GM23248 (cell line): ENCODE measurements at regions not wholly inside any gene's neighbourhood (a gene's known extent, or its start where the extent isn't known, plus 50 kb on each side); places are given as distances from the start of the nearest gene placed in this dataset.
"Not testable (repeated sequence)": the region's sequence is repeated elsewhere in the genome, so short reads cannot be mapped to it uniquely, and the experiment has no call there.

Experiments used
- DNase-seq: peaks from one replicate; pipeline ENCODE4 v3.0.0-alpha.2; 2015
- H2AFZ ChIP-seq: fragments of 200-600 bp; sonication (generic); 2 replicates; pipeline ENCODE4 v1.6.1; 2016; ENCODE audit warnings: antibody characterized with exemption
- H3F3A ChIP-seq: fragments of 200-600 bp; sonication (generic); 2 replicates; pipeline ENCODE4 v1.6.1; 2016; ENCODE audit warnings: mild to moderate bottlenecking, antibody characterized with exemption, mixed run types; ENCODE audit not compliant: insufficient read depth
- H3K27ac ChIP-seq: fragments of 200-600 bp; sonication (generic); 2 replicates; pipeline ENCODE4 v1.5.1; 2016; ENCODE audit warnings: mild to moderate bottlenecking
- H3K27me3 ChIP-seq: fragments of 200-600 bp; sonication (generic); replicated peaks from 2 replicates; pipeline ENCODE4 v1.6.1; 2016; ENCODE audit warnings: mild to moderate bottlenecking; ENCODE audit not compliant: insufficient read depth
- H3K36me3 ChIP-seq: fragments of 200-600 bp; sonication (generic); 2 replicates; pipeline ENCODE4 v1.6.1; 2016; ENCODE audit warnings: low read depth, mild to moderate bottlenecking
- H3K4me1 ChIP-seq: fragments of 200-600 bp; sonication (generic); 2 replicates; pipeline ENCODE4 v1.6.1; 2016; ENCODE audit warnings: mild to moderate bottlenecking; ENCODE audit not compliant: insufficient read depth
- H3K4me2 ChIP-seq: fragments of 200-600 bp; sonication (generic); one replicate; pipeline ENCODE4 v1.6.1; 2016; ENCODE audit warnings: mild to moderate bottlenecking; ENCODE audit not compliant: unreplicated experiment
- H3K4me3 ChIP-seq: fragments of 200-600 bp; sonication (generic); 2 replicates; pipeline ENCODE4 v1.5.1; 2016; ENCODE audit warnings: mild to moderate bottlenecking
- H3K79me2 ChIP-seq: fragments of 200-600 bp; sonication (generic); 2 replicates; pipeline ENCODE4 v1.6.1; 2016; ENCODE audit warnings: mild to moderate bottlenecking; ENCODE audit not compliant: insufficient read depth
- H3K9ac ChIP-seq: fragments of 200-600 bp; sonication (generic); 2 replicates; pipeline ENCODE4 v1.6.1; 2016; ENCODE audit warnings: mild to moderate bottlenecking
- H3K9me2 ChIP-seq: fragments of 200-600 bp; sonication (generic); 2 replicates; pipeline ENCODE4 v1.6.1; 2016; ENCODE audit warnings: mixed run types, mild to moderate bottlenecking, moderate library complexity; ENCODE audit not compliant: insufficient read depth
- H3K9me3 ChIP-seq: fragments of 200-600 bp; sonication (generic); one replicate; pipeline ENCODE4 v1.6.1; 2017; ENCODE audit warnings: low read depth
- H4K20me1 ChIP-seq: fragments of 200-600 bp; sonication (generic); 2 replicates; pipeline ENCODE4 v1.6.0; 2016; ENCODE audit not compliant: insufficient read depth
- EZH2 ChIP-seq: fragments of 200-600 bp; sonication (generic); IDR thresholded peaks from 2 replicates; pipeline ENCODE4 v1.6.1; 2018; ENCODE audit warnings: antibody characterized with exemption, mild to moderate bottlenecking; ENCODE audit not compliant: insufficient read depth, poor library complexity, severe bottlenecking
- EZH2phosphoT487 ChIP-seq: fragments of 200-600 bp; sonication (generic); IDR thresholded peaks from 2 replicates; pipeline ENCODE4 v1.6.1; 2018; ENCODE audit warnings: antibody characterized with exemption, moderate library complexity, mild to moderate bottlenecking, low read depth; ENCODE audit not compliant: insufficient read depth
- WGBS, 2 experiments: methylation state at CpG; one replicate each; pipeline ENCODE4 v1.1.6; 2015 to 2017; ENCODE audit warnings: low lambda C conversion rate in 2 of 2, low coverage in 1 of 2; ENCODE audit errors: missing lambda C conversion rate in 2 of 2; 5-methylcytosine and 5-hydroxymethylcytosine counted together
- in situ Hi-C: fragments of 300-500 bp; cut with MboI; formaldehyde crosslinking; loops from 2 replicates; pipeline ENCODE4 v1.15.0; 2020

DNA sequence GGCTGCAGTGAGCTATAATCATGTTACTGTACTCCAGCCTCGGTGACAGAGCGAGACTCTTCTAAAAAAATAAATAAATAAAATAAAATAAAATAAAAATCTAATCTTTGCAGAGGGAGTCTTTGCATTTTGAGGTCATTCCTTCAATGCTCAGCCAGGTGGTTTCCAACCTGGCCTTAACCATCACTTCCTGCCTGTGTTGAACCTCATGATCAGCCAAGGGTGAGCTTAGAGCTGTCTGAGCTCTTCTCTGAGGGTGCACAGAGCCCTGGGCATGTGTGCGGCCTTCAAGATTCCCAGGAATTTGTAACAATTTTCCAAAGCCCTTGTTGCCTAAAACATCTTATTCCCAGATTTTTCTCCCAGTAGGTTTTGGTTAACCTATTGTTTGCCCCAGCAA lies 94.3 kb downstream of the KCNJ12 start:
- not testable (repeated sequence) for H3K9me2 ChIP-seq, H3K36me3 ChIP-seq, H3K9me3 ChIP-seq, DNase-seq, H3K4me1 ChIP-seq, H3K27ac ChIP-seq, H3K9ac ChIP-seq, H3F3A ChIP-seq, H3K4me2 ChIP-seq, H3K79me2 ChIP-seq, H3K4me3 ChIP-seq, H2AFZ ChIP-seq, H4K20me1 ChIP-seq
- 63 to 75% methylated on average over 3 of the region's 3 CpGs for WGBS, 2 experiments
- in situ Hi-C loops: loop anchor here (25.0 kb wide), 2 partner anchors 92 to 267 kb away; no protein-coding TSS in a partner anchor
- H3K27me3 ChIP-seq: peaks cover 46% of the 10 kb centered on the region

DNA sequence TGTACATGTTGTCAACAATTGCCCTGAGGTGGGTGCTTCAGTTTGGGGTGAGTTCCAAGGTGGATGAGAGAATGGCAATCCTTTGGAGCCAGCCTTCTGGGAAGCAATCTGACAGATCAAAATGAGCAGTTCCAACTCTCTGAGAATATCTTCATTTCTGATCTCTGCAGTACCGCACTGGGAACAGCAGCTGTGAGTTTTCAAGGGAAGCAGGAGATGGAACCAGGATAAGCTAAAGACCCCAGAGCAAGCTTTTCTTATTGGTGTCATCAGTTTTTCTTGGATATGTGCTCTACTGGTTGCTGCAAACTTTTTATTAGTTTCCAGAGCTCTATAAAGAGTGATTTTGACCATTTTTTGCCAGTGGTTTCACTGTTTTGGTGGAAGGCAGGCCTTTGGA lies 94.7 kb downstream of the KCNJ12 start:
- H2AFZ ChIP-seq: no peak overlapping the region
- TF ChIP-seq EZH2 (no peak), EZH2phosphoT487 (no peak)
- no peak for DNase-seq
- no peaks in the 10 kb centered on the region for H3K9me3 ChIP-seq
- no peak overlapping the region for H3K27ac ChIP-seq
- H3K4me1 ChIP-seq: no peaks in the 10 kb centered on the region
- no peaks in the 10 kb centered on the region for H3K9me2 ChIP-seq
- H4K20me1 ChIP-seq: no peaks in the 10 kb centered on the region
- no peaks in the 10 kb centered on the region for H3K36me3 ChIP-seq
- no peaks in the 10 kb centered on the region for H3K79me2 ChIP-seq
- WGBS, 2 experiments: 67 to 83% methylated on average over 1 of the region's 1 CpG
- H3K4me3 ChIP-seq: no peak overlapping the region
- H3K4me2 ChIP-seq: no peak overlapping the region
- no peak overlapping the region for H3K9ac ChIP-seq
- in situ Hi-C loops: loop anchor here (25.0 kb wide), 2 partner anchors 91 to 266 kb away; no protein-coding TSS in a partner anchor
- peaks cover 51% of the 10 kb centered on the region for H3K27me3 ChIP-seq
- no peaks in the 10 kb centered on the region for H3F3A ChIP-seq

DNA sequence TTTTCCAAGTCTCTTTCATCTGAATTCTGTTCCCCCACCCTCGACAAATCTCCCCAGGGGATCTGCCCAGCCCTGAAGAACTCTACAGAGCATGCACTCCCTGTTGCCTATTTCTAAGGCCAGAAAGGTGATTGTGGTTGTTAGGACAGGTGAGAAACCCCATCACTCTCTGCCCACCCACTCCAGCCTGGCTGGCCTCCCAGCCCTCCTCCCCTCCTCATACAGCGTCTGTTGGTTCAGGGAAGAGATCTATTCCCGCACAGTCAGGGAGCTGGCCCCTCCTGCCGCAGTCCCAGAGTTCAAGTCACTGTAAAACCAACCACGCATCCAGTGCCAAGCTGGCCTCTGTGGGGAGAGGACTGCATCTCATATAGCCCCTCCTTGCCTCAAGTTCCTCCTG lies 98.7 kb downstream of the KCNJ12 start:
- no peaks in the 10 kb centered on the region for H3K36me3 ChIP-seq
- no peak for TF ChIP-seq EZH2phosphoT487
- no peak for TF ChIP-seq EZH2
- H3K9me2 ChIP-seq: no peaks in the 10 kb centered on the region
- in situ Hi-C loops: loop anchor here (25.0 kb wide), 2 partner anchors 87 to 262 kb away; no protein-coding TSS in a partner anchor
- H3K4me2 ChIP-seq: no peak overlapping the region
- 27 to 35% methylated on average over 5 of the region's 5 CpGs for WGBS, 2 experiments
- no peaks in the 10 kb centered on the region for H3K4me1 ChIP-seq
- H3K4me3 ChIP-seq: no peak overlapping the region
- no peak overlapping the region for H2AFZ ChIP-seq
- no peaks in the 10 kb centered on the region for H4K20me1 ChIP-seq
- H3K27me3 ChIP-seq: peaks cover 49% of the 10 kb centered on the region
- no peaks in the 10 kb centered on the region for H3F3A ChIP-seq
- no peak overlapping the region for H3K27ac ChIP-seq
- no peaks in the 10 kb centered on the region for H3K79me2 ChIP-seq
- H3K9ac ChIP-seq: no peak overlapping the region
- no peaks in the 10 kb centered on the region for H3K9me3 ChIP-seq
- DNase-seq: no peak

DNA sequence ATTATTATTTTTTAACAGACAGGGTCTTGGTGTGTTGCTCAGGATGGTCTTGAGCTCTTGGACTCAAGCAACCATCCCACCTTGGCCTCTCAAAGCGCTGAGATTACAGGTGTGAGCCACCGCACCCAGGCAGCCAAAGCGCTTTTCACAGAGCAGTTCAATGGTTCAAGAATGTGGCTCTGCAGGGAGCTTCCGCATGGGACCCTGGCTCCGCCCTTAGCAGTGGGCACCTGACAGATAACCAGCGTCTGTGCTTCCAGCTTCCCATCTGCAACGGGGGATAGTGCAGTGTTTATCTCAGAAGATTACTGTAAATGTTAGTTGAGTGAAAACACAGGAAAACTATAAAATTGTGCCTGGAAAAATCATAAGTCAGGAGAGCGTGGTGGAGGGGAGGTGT lies 99.4 kb downstream of the KCNJ12 start:
- Histone ChIP-seq H3K27ac (no peak overlapping the region), H3K9me3 (no peaks in the 10 kb centered on the region), H3K9ac (no peak overlapping the region), H2AFZ (no peak overlapping the region), H3K27me3 (peaks cover 46% of the 10 kb centered on the region), H3K79me2 (no peaks in the 10 kb centered on the region), H4K20me1 (no peaks in the 10 kb centered on the region), H3K4me3 (no peak overlapping the region), H3K4me2 (no peak overlapping the region), H3K9me2 (no peaks in the 10 kb centered on the region), H3K36me3 (no peaks in the 10 kb centered on the region), H3F3A (no peaks in the 10 kb centered on the region), H3K4me1 (no peaks in the 10 kb centered on the region)
- WGBS, 2 experiments: 46 to 50% methylated on average over 8 of the region's 8 CpGs
- TF ChIP-seq EZH2: no peak
- no peak for TF ChIP-seq EZH2phosphoT487
- no peak for DNase-seq
- in situ Hi-C loops: no loop called here

DNA sequence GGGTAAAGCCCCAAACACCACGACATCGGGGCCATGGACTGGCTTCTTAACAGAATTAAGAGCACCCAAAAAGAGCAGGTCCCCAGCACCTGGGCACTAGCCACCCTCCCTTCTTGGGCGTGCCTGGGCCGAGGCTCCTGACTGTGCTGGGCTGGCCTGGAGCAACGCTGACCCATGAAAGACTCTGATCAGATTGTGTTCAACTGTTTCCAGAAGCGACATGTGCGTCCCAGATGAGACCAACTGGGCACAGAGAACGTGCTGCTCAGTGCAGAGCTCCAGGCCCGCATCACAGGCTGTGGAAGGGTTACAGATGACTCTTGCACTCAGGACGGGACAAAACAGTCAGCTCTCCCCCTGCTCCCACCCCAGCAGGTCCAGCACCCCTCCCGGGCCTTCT lies 100.7 kb downstream of the KCNJ12 start:
- no peak overlapping the region for H2AFZ ChIP-seq
- no peak overlapping the region for H3K4me2 ChIP-seq
- H3K27ac ChIP-seq: no peak overlapping the region
- H3F3A ChIP-seq: no peaks in the 10 kb centered on the region
- H4K20me1 ChIP-seq: no peaks in the 10 kb centered on the region
- H3K9ac ChIP-seq: no peak overlapping the region
- in situ Hi-C loops: no loop called here
- no peaks in the 10 kb centered on the region for H3K4me1 ChIP-seq
- no peaks in the 10 kb centered on the region for H3K79me2 ChIP-seq
- no peak overlapping the region for H3K4me3 ChIP-seq
- peaks cover 37% of the 10 kb centered on the region for H3K27me3 ChIP-seq
- H3K9me3 ChIP-seq: no peaks in the 10 kb centered on the region
- 15% methylated on average over 11 of the region's 11 CpGs for WGBS, 2 experiments
- no peaks in the 10 kb centered on the region for H3K36me3 ChIP-seq
- H3K9me2 ChIP-seq: no peaks in the 10 kb centered on the region
- DNase-seq: no peak
- no peak for TF ChIP-seq EZH2phosphoT487
- TF ChIP-seq EZH2: no peak
